ENCODE measurements at regions not wholly inside any gene's neighbourhood (a gene's known extent, or its start where the extent isn't known, plus 50 kb on each side); places are given as distances from the start of the nearest gene placed in this dataset.

DNA sequence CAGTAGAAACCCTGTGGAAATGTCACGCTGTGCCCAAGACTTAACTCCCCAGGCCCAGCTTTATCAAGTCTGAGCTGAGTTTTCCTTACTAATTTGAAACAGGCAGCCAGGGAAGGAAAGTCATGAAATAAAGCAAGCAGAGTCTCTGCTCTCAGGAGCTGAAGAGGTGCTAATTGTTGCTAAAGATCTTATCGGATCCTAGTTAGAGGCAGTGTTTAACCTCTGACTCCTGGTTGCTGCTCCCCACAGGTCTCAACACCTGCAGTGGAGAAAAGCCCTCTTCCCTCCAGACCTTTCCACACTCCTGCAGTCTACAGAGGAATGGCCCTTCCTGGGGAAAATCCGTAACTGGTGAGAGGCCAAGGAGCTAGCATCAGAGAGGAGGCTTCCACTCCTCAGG lies 628.2 kb downstream of the NTRK3 start:
- no peak for DNase-seq

GRCh38 chr15:87626860-87627259 lies 629.7 kb downstream of the NTRK3 start:
- DNase-seq = no peak

- DNase-seq = no peak
These were observed 632.7 kb downstream of the NTRK3 start for GRCh38 chr15:87623832-87624231.

- DNase-seq = no peak
These were observed 636.1 kb downstream of the NTRK3 start for GRCh38 chr15:87620393-87620792.

DNA sequence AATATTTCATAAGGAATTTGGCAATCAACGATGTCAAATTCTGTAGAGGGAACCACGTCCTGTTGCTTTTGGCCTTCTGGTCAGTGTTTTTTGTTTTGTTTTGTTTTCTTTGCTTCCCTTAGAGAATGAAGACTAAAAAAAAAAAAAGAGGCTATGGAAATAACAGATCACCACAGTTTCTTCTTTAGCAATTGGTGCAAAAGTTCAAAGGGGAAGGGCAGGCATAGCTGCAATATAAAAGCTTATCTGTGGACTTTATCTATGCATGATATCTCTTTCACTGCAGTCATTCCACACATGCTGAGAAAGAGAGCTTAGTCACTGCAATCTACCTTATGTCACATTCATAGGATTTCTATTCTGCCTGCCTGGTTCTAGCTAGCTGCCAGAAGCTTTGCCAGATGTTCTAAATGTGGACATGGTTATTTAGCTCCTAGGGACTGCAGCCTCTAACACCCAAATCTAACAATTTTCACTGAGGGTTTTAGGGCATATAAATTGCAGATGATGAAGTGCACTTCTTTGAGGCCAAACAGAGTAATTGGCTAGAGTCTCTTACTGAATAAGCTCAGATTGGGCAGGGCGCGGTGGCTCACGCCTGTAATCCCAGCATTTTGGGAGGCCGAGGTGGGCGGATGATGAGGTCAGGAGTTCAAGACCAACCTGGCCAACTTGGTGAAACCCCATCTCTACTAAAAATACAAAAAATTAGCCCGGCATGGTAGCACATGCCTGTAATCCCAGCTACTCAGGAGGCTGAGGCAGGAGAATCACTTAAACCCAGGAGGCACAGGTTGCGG lies 637.2 kb downstream of the NTRK3 start:
- DNase-seq = no peak

- no peak for DNase-seq
These were observed 638.3 kb downstream of the NTRK3 start for GRCh38 chr15:87618203-87618725.

DNA sequence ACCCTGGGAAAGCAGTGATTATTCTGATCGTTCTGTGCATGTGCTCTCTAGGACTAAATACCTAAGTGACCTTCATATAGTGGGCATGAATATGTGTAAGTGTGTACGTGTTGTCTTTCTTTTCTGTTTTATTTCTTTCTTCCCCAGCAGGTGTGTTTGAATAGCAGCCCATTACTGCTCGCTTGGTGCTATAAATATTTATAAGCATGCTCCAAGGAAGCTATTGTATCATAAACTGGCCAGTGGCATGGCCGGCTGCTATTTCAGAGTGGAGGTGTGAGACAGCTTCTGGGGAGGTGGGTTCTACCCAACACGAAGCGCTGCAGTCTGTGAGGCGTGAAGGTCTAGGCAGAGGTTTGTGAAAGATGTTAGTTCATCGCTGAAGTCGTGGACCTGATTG lies 641.8 kb downstream of the NTRK3 start:
- no peak for DNase-seq

- no peak for DNase-seq
These were observed 646.2 kb downstream of the NTRK3 start for GRCh38 chr15:87610366-87610765.

- DNase-seq = no peak
These were observed 646.6 kb downstream of the NTRK3 start for GRCh38 chr15:87609894-87610293.

DNA sequence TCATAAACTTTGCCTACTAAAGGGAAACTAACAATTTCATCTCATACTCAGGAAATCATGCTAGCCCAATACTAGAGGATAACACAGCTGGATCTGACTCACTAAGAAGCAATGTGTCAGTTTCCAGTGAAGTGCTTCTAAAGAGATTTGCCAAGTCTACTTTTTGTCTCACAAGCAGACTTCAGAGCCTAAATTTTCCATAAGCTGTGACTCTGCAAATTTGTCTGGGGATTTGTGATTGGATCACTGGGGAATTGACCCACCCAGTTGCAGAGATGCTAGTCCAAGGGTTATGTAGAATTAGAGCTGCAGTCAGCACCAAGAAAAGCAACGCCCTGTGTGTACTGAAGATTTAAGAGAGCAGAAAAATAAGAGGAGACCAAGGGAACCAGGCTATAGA lies 647.1 kb downstream of the NTRK3 start:
- no peak for DNase-seq

- DNase-seq = no peak
These were observed 648.1 kb downstream of the NTRK3 start for GRCh38 chr15:87608238-87609028.

GRCh38 chr15:87606971-87607370 lies 649.6 kb downstream of the NTRK3 start:
- no peak for DNase-seq

DNA sequence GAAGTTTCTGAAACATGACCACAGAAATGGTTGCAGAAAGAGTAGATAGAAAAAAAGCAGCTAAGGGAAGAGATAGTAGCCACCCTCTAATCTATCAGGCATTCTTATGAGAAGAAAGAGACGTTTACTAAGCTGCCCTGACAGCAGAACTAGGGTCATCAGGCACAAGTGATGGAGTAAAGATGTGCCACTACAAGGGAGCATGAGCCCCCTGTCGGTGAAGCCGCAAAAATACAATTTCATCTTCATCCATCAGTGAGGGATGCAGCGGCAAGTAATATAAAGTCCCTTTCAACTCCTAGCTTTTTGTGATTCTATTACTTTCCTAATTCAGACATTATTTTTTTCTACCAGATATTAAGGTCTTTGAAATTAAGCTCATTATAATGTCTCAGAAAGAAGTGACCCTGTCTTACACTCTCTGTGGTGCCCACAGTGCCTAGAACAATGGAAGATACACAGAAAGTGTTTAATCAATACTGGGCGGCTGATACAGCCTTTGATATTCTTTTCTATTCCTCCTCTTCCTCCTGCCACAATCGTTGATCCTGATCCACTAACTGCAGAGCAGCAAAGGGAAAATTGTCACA lies 651.6 kb downstream of the NTRK3 start:
- DNase-seq = no peak

DNA sequence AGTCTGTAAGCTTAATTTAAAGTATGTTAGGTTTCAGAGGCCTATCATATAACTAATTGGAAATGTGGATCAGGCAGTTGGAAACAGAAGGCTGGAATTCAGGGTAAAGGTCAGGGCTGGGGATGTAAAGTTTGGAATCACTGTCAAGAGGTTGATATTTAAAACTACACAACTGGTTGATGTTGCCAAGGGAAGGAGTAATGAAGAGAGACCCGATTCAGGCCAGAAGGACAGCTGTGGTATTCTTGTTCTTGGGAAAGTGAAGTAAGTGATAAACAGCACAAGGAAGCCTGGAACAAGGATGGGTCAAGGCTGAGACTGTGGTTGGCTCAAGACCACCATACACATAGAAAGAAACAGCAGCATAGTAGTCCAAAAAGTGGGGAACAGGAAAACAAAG lies 654.2 kb downstream of the NTRK3 start:
- no peak for DNase-seq

DNA sequence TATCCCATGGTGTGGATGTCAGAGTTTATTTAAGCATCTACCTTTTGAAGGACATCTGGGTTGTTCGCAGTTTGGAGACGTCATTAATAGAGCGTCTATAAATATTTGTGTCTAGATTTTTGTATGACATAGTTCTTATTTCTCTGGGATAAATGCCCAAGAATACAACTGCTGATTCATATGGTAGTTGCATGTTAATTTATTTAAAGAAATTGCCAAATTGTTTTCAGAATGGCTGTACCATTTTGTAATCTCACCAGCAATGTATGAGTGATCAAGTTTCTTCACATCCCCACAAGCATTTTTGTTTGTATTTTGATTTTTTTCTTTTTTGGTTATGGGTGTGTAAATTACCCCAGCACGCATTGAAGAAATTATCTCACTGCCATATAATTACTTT lies 656.9 kb downstream of the NTRK3 start:
- DNase-seq = no peak

DNA sequence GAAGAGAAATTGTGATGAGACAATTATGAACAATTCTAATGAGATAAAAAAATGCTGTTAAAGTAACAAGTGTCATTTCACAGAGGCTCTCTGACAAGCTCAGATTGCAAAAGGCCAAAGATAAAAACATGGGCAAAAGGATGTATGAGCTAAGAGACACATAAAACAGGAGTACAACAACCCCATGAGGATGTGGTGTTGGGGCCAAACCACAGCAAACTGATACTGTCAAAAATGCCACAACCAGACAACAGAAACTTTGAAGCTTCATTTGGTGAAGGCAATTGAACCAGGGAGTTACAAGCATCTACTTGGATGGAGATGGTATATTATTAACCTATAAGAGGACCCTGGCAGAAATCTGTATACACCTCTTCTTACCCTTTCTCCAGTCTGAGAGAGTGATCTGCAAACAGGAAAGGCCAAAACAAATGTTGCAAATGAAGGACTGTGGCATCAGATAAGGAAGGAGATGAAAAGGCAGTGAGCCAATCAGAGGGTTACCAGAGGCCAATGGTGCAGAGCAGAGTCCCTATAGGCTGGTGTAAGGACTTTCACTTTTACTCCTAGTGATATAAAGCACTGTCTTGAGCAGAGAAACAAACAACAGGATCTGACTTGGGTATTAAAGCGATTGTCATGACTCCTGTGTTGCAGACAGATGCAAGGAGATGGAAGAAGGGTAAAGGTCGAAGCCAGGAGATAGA lies 659.0 kb downstream of the NTRK3 start:
- no peak for DNase-seq

DNA sequence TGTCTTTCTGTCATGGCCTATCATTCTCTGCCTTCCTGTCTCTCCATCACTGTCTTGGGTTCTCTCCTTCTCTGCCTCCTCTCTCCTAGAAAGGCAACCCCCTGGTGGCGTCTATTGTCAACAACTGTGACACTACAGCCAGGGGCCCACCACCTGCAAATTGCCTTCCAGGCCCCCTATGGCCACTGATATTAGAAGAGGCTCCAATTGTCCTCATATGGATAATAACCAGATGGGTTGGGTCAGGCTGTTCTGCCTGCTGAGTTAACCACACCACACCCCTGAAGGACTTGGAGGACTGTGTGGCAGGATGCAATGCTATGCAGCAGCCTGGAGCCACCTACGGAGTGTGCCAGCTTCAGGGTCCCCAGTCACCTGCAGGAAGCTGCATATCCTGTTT lies 665.0 kb downstream of the NTRK3 start:
- no peak for DNase-seq

- no peak for DNase-seq
These were observed 665.5 kb downstream of the NTRK3 start for GRCh38 chr15:87591042-87591441.

DNA sequence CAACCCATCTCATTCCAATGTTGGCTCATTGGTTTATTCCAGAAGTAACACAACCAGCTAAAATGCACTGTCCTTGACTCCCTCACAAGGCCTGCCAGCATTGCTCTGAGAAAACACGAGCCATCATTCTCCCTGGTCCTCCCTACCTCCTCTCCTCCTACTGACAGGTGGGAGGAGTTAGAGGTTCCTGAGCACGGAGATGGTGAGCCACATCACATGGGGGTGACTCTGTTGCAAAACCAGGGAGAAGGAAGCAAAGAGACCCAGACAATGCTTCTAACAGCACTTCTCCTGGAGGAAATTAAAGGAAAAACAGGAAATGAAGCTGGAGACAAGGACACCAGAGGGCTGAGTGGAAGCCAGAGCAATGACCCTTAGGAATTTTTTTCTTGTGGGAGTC lies 667.4 kb downstream of the NTRK3 start:
- no peak for DNase-seq

- no peak for DNase-seq
These were observed 674.4 kb downstream of the NTRK3 start for GRCh38 chr15:87582169-87582568.

DNA sequence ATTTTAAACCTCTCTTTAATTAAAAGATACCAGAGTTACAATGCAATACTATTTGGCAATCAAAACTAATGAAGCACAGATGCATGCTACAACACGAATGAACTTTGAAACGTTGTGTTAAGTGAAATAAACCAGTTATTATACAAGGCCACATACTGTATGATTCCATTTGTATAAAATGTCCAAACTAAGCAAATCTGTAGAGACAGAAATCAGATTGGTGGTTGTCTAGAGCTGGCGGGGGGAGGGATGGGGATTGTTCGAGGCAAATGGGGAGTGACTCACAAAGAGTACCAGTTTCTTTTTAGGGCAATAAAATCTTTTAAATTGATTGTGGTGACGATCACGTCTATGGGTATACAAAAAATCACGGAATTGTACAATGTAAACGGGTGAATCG lies 677.0 kb downstream of the NTRK3 start:
- no peak for DNase-seq

GRCh38 chr15:87578776-87579175 lies 677.8 kb downstream of the NTRK3 start:
- DNase-seq = no peak

GRCh38 chr15:87577336-87577735 lies 679.2 kb downstream of the NTRK3 start:
- no peak for DNase-seq
